Heart left ventricle (tissue), 16 donors: ENCODE measurements at regions not wholly inside any gene's neighbourhood (a gene's known extent, or its start where the extent isn't known, plus 50 kb on each side); places are given as distances from the start of the nearest gene placed in this dataset.

Experiments used
- ATAC-seq, 4 donors: fragments of 200-7000 bp; cut with Tn5 transposase; one replicate each; pipeline ENCODE4 v1.9.1; 2020 to 2022; ENCODE audit warnings: moderate library complexity in 4 of 4, mild to moderate bottlenecking in 3 of 4, moderate number of reproducible peaks in 1 of 4
- DNase-seq, 5 donors: peaks; one replicate each; pipeline ENCODE4 v3.0.0-alpha.2; 2020
- H3K27ac ChIP-seq, 12 donors: fragments of 200-600 bp; sonication (generic) in 4 of 12; one replicate each; pipeline versions ENCODE4 v1.5.0 to v1.8.0; 2016 to 2022; ENCODE audit warnings: mild to moderate bottlenecking in 2 of 12
- H3K27me3 ChIP-seq, 9 donors: fragments of 200-600 bp; sonication (generic) in 2 of 9; one replicate each; pipeline versions ENCODE4 v1.5.1 to v1.8.0; 2016 to 2022; ENCODE audit warnings: mild to moderate bottlenecking in 3 of 9
- H3K36me3 ChIP-seq, 9 donors: fragments of 200-600 bp; sonication (generic) in 2 of 9; one replicate each; pipeline versions ENCODE4 v1.5.0 to v1.8.0; 2018 to 2022; ENCODE audit warnings: mild to moderate bottlenecking in 2 of 9
- H3K4me1 ChIP-seq, 12 donors: fragments of 200-600 bp; sonication (generic) in 4 of 12; one replicate each; pipeline versions ENCODE4 v1.5.0 to v1.8.0; 2016 to 2022; ENCODE audit warnings: mild to moderate bottlenecking in 3 of 12
- H3K4me3 ChIP-seq, 12 donors: fragments of 200-600 bp; sonication (generic) in 4 of 12; one replicate each; pipeline versions ENCODE4 v1.5.0 to v1.8.0; 2017 to 2022; ENCODE audit warnings: mild to moderate bottlenecking in 9 of 12, moderate library complexity in 4 of 12
- H3K9me3 ChIP-seq, 12 donors: fragments of 200-600 bp; sonication (generic) in 4 of 12; one replicate each; pipeline versions ENCODE4 v1.5.0 to v1.8.0; 2016 to 2022; ENCODE audit warnings: mild to moderate bottlenecking in 1 of 12
- CTCF ChIP-seq, 12 donors: fragments of 200-600 bp; sonication (generic) in 4 of 12; IDR thresholded peaks; one replicate each; pipeline versions ENCODE4 v1.5.0 to v1.8.0; 2018 to 2022; ENCODE audit warnings: antibody characterized with exemption in 12 of 12, mild to moderate bottlenecking in 5 of 12
- POLR2A ChIP-seq, 2 donors: fragments of 450-650 bp; IDR thresholded peaks; one replicate each; pipeline ENCODE4 v1.6.1; 2017; ENCODE audit warnings: antibody characterized with exemption in 2 of 2, mild to moderate bottlenecking in 2 of 2, moderate library complexity in 2 of 2
- WGBS, 4 donors: extraction: QIAGEN DNeasy Blood & Tissue Kit in 2 of 4; methylation state at CpG; one replicate each; pipeline versions ENCODE4 v1.1.5 to v1.1.7; 2013 to 2018; 5-methylcytosine and 5-hydroxymethylcytosine counted together
- intact Hi-C, 10 donors: fragments of 100-400 bp; cut with DNase I; formaldehyde crosslinking; loops; one replicate each; pipeline versions ENCODE4 v1.11.1 to v1.14.2; 2022
- donor health status: ischemic (EF 13 %, LVEDD 7.1; RV severe dilation, severe dysfunction).
- donor health status: healthy with polysubstance abuse.
- donor health status: DM: no; HTN: yes; CAD: no.
- donor health status: DM: no; HTN: no; CAD: no.
- donor health status: ischemic (EF 25% LVEDD 6.9; RV normal size, moderate dysfunction).
- donor health status: ischemic (EF 25% LVEDD 5.7; RV mildly dilated, moderate dysfunction).
- donor health status: healthy.
- donor health status: DM: yes; HTN: yes; CAD: no.
- donor health status: ischemic (EF 35%, LVEDD 5.7; RV mildly dilated, moderate dysfunction).
- donor health status: nonischemic (EF 11% LVEDD 7.7; RV severe dilation, severe dysfunction).
- donor health status: DM: yes; HTN: yes; CAD: no.
- donor health status: PGD.
- donor health status: ischemic (EF 29% LVEDD 5.4; RV normal size, mild dysfunction).
- donor health status: nonischemic (EF 23%, LVEDD 6.1; RV moderate dilation, normal function).

GRCh38 chrX:1941321-1941720, 326.5 kb downstream of the ASMT start:
- no peaks in the 10 kb centered on the region for H3K27me3 ChIP-seq
- no peak for DNase-seq
- H3K9me3 ChIP-seq, result no peaks in the 10 kb centered on the region
- TF ChIP-seq POLR2A (IDR thresholded peaks at IDR 0.05) (no peak), CTCF (IDR thresholded peaks at IDR 0.05) (no peak)
- H3K36me3 ChIP-seq, result no peaks in the 10 kb centered on the region
- H3K4me1 ChIP-seq, result no peaks in the 10 kb centered on the region
- intact Hi-C loops, result no loop called here
- ATAC-seq, result no peak
- WGBS, 4 donors, result 46 to 73% (median 56%) methylated on average over 5 to 6 of the region's 6 CpGs
- no peak overlapping the region for H3K4me3 ChIP-seq
- no peak overlapping the region for H3K27ac ChIP-seq

- DNase-seq (no peak), ATAC-seq (no peak)
- TF ChIP-seq POLR2A (IDR thresholded peaks at IDR 0.05) (no peak), CTCF (IDR thresholded peaks at IDR 0.05) (no peak)
- H3K27me3 ChIP-seq, result no peaks in the 10 kb centered on the region
- 91 to 97% (median 95%) methylated on average over 10 of the region's 10 CpGs for WGBS, 4 donors
- no peaks in the 10 kb centered on the region for H3K9me3 ChIP-seq
- intact Hi-C loops, result no loop called here
- H3K36me3 ChIP-seq, result no peaks in the 10 kb centered on the region
- no peaks in the 10 kb centered on the region for H3K4me1 ChIP-seq
- H3K4me3 ChIP-seq, result no peak overlapping the region
- no peak overlapping the region for H3K27ac ChIP-seq
Observed at GRCh38 chrX:1945879-1946278, 331.0 kb downstream of the ASMT start.

GRCh38 chrX:1946974-1947373, 332.1 kb downstream of the ASMT start:
- Histone ChIP-seq H3K4me1 (no peaks in the 10 kb centered on the region), H3K4me3 (no peak overlapping the region), H3K36me3 (no peaks in the 10 kb centered on the region), H3K27me3 (no peaks in the 10 kb centered on the region), H3K9me3 (no peaks in the 10 kb centered on the region), H3K27ac (no peak overlapping the region)
- 93 to 94% (median 93%) methylated on average over 9 of the region's 9 CpGs for WGBS, 4 donors
- DNase-seq, result no peak
- no peak for ATAC-seq
- intact Hi-C loops, result no loop called here
- no peak for TF ChIP-seq CTCF (IDR thresholded peaks at IDR 0.05)
- TF ChIP-seq POLR2A (IDR thresholded peaks at IDR 0.05), result no peak
